Esophagus muscularis mucosa (tissue), 4 donors: ENCODE measurements at regions not wholly inside any gene's neighbourhood (a gene's known extent, or its start where the extent isn't known, plus 50 kb on each side); places are given as distances from the start of the nearest gene placed in this dataset.

ENCODE experiments used
- EP300 ChIP-seq: sonication (generic); formaldehyde crosslinking; IDR thresholded peaks from one replicate; pipeline ENCODE4 v1.6.1; 2017; ENCODE audit warnings: antibody characterized with exemption
- POLR2A ChIP-seq: fragments of 450-650 bp; IDR thresholded peaks from one replicate; pipeline ENCODE4 v1.6.1; 2017; ENCODE audit warnings: antibody characterized with exemption, moderate library complexity, mild to moderate bottlenecking, low read depth
- TF ChIP-seq, protein P1 (sequence below), 3 experiments: fragments of 200-600 bp in 2 of 3; fragments of 450-650 bp in 1 of 3; sonication (generic) in 2 of 3; IDR thresholded peaks; one replicate each; pipeline ENCODE4 v1.5.1; 2017 to 2019; ENCODE audit warnings: antibody characterized with exemption in 3 of 3, mild to moderate bottlenecking in 2 of 3, moderate library complexity in 1 of 3

DNA sequence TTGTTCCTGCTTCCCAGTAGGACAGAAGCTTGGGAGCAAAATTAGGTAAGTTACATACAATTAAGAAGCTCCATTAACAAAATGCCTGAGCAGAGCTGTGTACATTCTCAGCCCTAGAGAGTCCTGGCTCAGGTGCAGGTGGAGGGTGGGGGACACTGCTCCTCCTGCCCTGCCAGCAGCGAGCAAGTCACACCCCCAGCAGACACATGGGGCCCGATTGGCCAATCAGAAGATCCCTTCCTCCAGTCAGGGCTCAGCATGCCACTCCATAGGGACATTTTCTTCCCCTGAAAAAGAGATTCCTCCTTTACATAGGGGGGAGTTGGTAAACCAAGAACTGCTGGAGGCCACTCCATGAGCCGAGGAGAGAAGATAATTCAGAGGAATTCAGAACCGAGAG is 62.1 kb downstream of the PLXNA1 start:
- no peak for TF ChIP-seq POLR2A
- TF ChIP-seq, protein P1, sequence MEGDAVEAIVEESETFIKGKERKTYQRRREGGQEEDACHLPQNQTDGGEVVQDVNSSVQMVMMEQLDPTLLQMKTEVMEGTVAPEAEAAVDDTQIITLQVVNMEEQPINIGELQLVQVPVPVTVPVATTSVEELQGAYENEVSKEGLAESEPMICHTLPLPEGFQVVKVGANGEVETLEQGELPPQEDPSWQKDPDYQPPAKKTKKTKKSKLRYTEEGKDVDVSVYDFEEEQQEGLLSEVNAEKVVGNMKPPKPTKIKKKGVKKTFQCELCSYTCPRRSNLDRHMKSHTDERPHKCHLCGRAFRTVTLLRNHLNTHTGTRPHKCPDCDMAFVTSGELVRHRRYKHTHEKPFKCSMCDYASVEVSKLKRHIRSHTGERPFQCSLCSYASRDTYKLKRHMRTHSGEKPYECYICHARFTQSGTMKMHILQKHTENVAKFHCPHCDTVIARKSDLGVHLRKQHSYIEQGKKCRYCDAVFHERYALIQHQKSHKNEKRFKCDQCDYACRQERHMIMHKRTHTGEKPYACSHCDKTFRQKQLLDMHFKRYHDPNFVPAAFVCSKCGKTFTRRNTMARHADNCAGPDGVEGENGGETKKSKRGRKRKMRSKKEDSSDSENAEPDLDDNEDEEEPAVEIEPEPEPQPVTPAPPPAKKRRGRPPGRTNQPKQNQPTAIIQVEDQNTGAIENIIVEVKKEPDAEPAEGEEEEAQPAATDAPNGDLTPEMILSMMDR (IDR thresholded peaks at IDR 0.05): no peak
- TF ChIP-seq EP300: no peak
